ENCODE measurements at regions not wholly inside any gene's neighbourhood (a gene's known extent, or its start where the extent isn't known, plus 50 kb on each side); places are given as distances from the start of the nearest gene placed in this dataset.

DNA sequence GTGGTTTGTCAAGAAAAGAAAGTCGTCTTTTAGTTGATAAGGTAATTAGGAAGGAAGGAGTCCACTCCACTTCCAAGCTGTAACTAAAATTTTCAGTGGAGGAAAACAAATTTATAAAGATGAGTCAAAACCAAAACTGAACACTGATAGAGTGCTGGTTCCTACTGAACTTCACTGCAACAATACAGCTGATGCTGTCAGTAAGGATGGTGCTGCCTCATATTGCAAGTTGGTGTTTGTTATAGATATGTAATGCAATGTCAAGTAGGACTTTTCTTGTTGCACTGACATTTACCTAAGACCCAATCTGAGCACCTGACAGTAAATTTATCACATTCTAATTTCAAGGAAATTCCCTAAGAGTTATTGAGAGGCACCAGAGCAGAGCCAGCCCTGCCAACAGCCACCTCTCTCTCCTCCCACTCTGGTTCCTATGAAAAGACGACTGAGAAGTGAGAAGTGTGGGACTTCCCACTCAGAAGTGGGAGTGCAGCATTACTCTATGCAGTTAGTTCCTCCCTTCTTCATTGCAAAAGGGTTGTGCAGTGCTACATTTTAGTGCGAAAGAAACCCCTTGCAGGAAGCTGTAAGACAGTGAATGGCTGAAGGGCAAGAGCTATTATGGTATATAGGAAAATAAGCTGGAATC is 350.8 kb downstream of the NFIB start:
- TF ChIP-seq, protein P1, sequence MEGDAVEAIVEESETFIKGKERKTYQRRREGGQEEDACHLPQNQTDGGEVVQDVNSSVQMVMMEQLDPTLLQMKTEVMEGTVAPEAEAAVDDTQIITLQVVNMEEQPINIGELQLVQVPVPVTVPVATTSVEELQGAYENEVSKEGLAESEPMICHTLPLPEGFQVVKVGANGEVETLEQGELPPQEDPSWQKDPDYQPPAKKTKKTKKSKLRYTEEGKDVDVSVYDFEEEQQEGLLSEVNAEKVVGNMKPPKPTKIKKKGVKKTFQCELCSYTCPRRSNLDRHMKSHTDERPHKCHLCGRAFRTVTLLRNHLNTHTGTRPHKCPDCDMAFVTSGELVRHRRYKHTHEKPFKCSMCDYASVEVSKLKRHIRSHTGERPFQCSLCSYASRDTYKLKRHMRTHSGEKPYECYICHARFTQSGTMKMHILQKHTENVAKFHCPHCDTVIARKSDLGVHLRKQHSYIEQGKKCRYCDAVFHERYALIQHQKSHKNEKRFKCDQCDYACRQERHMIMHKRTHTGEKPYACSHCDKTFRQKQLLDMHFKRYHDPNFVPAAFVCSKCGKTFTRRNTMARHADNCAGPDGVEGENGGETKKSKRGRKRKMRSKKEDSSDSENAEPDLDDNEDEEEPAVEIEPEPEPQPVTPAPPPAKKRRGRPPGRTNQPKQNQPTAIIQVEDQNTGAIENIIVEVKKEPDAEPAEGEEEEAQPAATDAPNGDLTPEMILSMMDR (conservative IDR thresholded peaks at IDR 0.05; ENCODE audit: low read length) = no peak
- no peak for TF ChIP-seq EZH2phosphoT487 (IDR thresholded peaks at IDR 0.05; ENCODE audit: borderline replicate concordance, low read depth, low read length)

Data from OCI-LY7 (cell line).